Spleen (tissue), 11 donors: ENCODE measurements at regions not wholly inside any gene's neighbourhood (a gene's known extent, or its start where the extent isn't known, plus 50 kb on each side); places are given as distances from the start of the nearest gene placed in this dataset.
"Not testable (repeated sequence)": the region's sequence is repeated elsewhere in the genome, so short reads cannot be mapped to it uniquely, and the experiment has no call there.

Source experiments
- DNase-seq: peaks from one replicate; pipeline ENCODE4 v3.0.0-alpha.2; 2020
- H3K27ac ChIP-seq, 8 donors: fragments of 200-600 bp; sonication (generic) in 7 of 8; 1 replicate in 4 of 8; 2 replicates in 4 of 8; pipeline versions ENCODE4 v1.5.0 to v1.8.0; 2016 to 2021; ENCODE audit warnings: inconsistent platforms in 4 of 8, mild to moderate bottlenecking in 4 of 8, moderate library complexity in 1 of 8
- H3K27me3 ChIP-seq, 7 donors: fragments of 200-600 bp; sonication (generic) in 6 of 7; replicated peaks in 1 of 7; 1 replicate in 4 of 7; 2 replicates in 3 of 7; pipeline versions ENCODE4 v1.5.0 to v1.8.0; 2016 to 2021; ENCODE audit warnings: inconsistent platforms in 3 of 7, mild to moderate bottlenecking in 1 of 7
- H3K36me3 ChIP-seq, 6 donors: fragments of 200-600 bp; sonication (generic) in 5 of 6; 1 replicate in 4 of 6; 2 replicates in 2 of 6; pipeline versions ENCODE4 v1.5.0 to v1.8.0; 2016 to 2021; ENCODE audit warnings: inconsistent platforms in 2 of 6
- H3K4me1 ChIP-seq, 6 donors: fragments of 200-600 bp; sonication (generic) in 5 of 6; 1 replicate in 3 of 6; 2 replicates in 3 of 6; pipeline versions ENCODE4 v1.5.0 to v1.8.0; 2016 to 2021; ENCODE audit warnings: inconsistent platforms in 3 of 6
- H3K4me3 ChIP-seq, 8 donors: fragments of 200-600 bp; sonication (generic) in 7 of 8; 1 replicate in 4 of 8; 2 replicates in 4 of 8; pipeline versions ENCODE4 v1.5.0 to v1.8.0; 2016 to 2021; ENCODE audit warnings: inconsistent platforms in 4 of 8, mild to moderate bottlenecking in 4 of 8, moderate library complexity in 2 of 8
- H3K9me3 ChIP-seq, 8 donors: fragments of 200-600 bp; sonication (generic) in 7 of 8; 1 replicate in 4 of 8; 2 replicates in 4 of 8; pipeline versions ENCODE4 v1.5.0 to v1.8.0; 2016 to 2021; ENCODE audit warnings: inconsistent platforms in 4 of 8
- POLR2A ChIP-seq, 3 donors: fragments of 450-650 bp; IDR thresholded peaks; one replicate each; pipeline ENCODE4 v1.5.1; 2017; ENCODE audit warnings: antibody characterized with exemption in 3 of 3, mild to moderate bottlenecking in 1 of 3
- POLR2AphosphoS5 ChIP-seq, 3 donors: sonication (generic); formaldehyde crosslinking; IDR thresholded peaks; one replicate each; pipeline ENCODE4 v1.5.1; 2017; ENCODE audit warnings: antibody characterized with exemption in 3 of 3
- WGBS, 5 donors: extraction: QIAGEN DNeasy Blood & Tissue Kit in 3 of 5; methylation state at CpG; one replicate each; pipeline versions ENCODE4 v1.1.5 to v1.1.7; 2013 to 2018; 5-methylcytosine and 5-hydroxymethylcytosine counted together
- intact Hi-C: fragments of 100-400 bp; cut with DNase I; formaldehyde crosslinking; loops from one replicate; pipeline ENCODE4 v1.15.0; 2023; ENCODE audit warnings: low total_unique reads
- TF ChIP-seq, protein P1 (sequence below), 11 experiments: fragments of 200-600 bp in 7 of 11; fragments of 450-650 bp in 4 of 11; sonication (generic) in 4 of 11; IDR thresholded peaks in 8 of 11; conservative IDR thresholded peaks in 3 of 11; 1 replicate in 7 of 11; 2 replicates in 4 of 11; pipeline versions ENCODE4 v1.4.0 to v1.8.0; 2016 to 2021; ENCODE audit warnings: antibody characterized with exemption in 11 of 11, inconsistent platforms in 4 of 11, mild to moderate bottlenecking in 1 of 11
- donor health status: healthy with polysubstance abuse.
- donor health status: DM: no; HTN: no; CAD: no; lungs with moderate emphysema.
- donor health status: DM: no; HTN: no; CAD: no.
- donor health status: Bipolar disorder and iron deficiency.
- donor health status: healthy.
- donor health status: DM: no; HTN: no; CAD: no.
- donor health status: DM: yes; HTN: yes; CAD: no.

GRCh38 chr11:12585861-12586260 is 88.4 kb upstream of the TEAD1 start:
- WGBS, 5 donors: 68 to 89% (median 78%) methylated on average over 3 of the region's 3 CpGs
- Histone ChIP-seq H3K36me3 (no peaks in the 10 kb centered on the region), H3K4me3 (no peak overlapping the region), H3K27me3 (no peaks in the 10 kb centered on the region), H3K27ac (no peak overlapping the region), H3K4me1 (peaks cover 0 to 9% (median 0%) of the 10 kb centered on the region in 6 donors), H3K9me3 (no peaks in the 10 kb centered on the region)
- no peak for DNase-seq
- TF ChIP-seq, protein P1, sequence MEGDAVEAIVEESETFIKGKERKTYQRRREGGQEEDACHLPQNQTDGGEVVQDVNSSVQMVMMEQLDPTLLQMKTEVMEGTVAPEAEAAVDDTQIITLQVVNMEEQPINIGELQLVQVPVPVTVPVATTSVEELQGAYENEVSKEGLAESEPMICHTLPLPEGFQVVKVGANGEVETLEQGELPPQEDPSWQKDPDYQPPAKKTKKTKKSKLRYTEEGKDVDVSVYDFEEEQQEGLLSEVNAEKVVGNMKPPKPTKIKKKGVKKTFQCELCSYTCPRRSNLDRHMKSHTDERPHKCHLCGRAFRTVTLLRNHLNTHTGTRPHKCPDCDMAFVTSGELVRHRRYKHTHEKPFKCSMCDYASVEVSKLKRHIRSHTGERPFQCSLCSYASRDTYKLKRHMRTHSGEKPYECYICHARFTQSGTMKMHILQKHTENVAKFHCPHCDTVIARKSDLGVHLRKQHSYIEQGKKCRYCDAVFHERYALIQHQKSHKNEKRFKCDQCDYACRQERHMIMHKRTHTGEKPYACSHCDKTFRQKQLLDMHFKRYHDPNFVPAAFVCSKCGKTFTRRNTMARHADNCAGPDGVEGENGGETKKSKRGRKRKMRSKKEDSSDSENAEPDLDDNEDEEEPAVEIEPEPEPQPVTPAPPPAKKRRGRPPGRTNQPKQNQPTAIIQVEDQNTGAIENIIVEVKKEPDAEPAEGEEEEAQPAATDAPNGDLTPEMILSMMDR (IDR thresholded peaks at IDR 0.05 in 8 of 11, conservative IDR thresholded peaks at IDR 0.05 in 3 of 11): no peak
- TF ChIP-seq POLR2AphosphoS5 (IDR thresholded peaks at IDR 0.05) (no peak), POLR2A (IDR thresholded peaks at IDR 0.05) (no peak)
- intact Hi-C loops: no loop called here

DNA sequence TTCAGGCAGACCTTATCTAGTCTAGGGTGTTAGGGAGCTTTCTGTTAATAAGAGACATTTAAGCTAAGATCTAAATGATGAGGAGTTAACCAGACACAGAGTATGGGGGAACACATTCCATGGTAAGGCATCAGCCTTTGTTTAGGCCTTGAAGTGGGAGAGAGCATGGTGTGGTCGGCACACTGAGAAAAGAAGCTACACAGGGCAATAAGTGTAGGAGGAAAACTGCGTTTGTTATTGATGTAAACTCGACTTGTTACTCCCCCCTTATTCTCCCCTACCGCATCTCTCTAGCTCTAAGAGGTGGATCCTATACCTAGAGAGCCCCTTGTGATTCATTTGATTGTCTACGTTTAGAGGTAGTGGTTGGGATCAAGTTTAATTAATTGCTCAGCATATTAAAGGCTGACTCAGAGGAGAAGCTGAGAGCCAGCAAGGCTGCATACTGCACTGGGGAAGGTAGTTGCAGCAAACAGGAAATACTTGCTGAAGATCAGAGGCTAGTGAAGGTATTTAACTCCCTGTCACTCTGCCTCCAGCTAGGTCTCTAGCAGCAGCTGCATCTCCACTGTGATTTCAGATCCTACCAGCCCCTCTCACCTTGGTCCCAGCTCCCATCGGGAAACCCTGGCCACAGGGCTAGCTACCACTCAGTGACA is 86.8 kb upstream of the TEAD1 start:
- TF ChIP-seq POLR2AphosphoS5 (IDR thresholded peaks at IDR 0.05) (no peak), POLR2A (IDR thresholded peaks at IDR 0.05) (no peak)
- TF ChIP-seq, protein P1 (IDR thresholded peaks at IDR 0.05 in 8 of 11, conservative IDR thresholded peaks at IDR 0.05 in 3 of 11): no peak
- peaks cover 0 to 5% (median 0%) of the 10 kb centered on the region in 6 donors for H3K4me1 ChIP-seq
- H3K27ac ChIP-seq: no peak overlapping the region
- H3K36me3 ChIP-seq: no peaks in the 10 kb centered on the region
- intact Hi-C loops: no loop called here
- 49 to 65% (median 53%) methylated on average over 6 of the region's 6 CpGs for WGBS, 5 donors
- peaks cover 0 to 7% (median 0%) of the 10 kb centered on the region in 7 donors for H3K27me3 ChIP-seq
- no peak for DNase-seq
- H3K9me3 ChIP-seq: no peaks in the 10 kb centered on the region
- no peak overlapping the region for H3K4me3 ChIP-seq

GRCh38 chr11:12591706-12592105 is 82.5 kb upstream of the TEAD1 start:
- no peaks in the 10 kb centered on the region for H3K36me3 ChIP-seq
- no peak overlapping the region for H3K27ac ChIP-seq
- peaks cover 0 to 14% (median 0%) of the 10 kb centered on the region in 7 donors for H3K27me3 ChIP-seq
- intact Hi-C loops: loop anchor here (10.0 kb wide), 1 partner anchor 303 kb away; no protein-coding TSS in a partner anchor
- no peak overlapping the region for H3K4me3 ChIP-seq
- 90 to 95% (median 92%) methylated on average over 4 of the region's 4 CpGs for WGBS, 5 donors
- DNase-seq: no peak
- H3K9me3 ChIP-seq: peaks cover 0 to 7% (median 0%) of the 10 kb centered on the region in 8 donors
- H3K4me1 ChIP-seq: no peaks in the 10 kb centered on the region
- TF ChIP-seq, protein P1 (IDR thresholded peaks at IDR 0.05 in 8 of 11, conservative IDR thresholded peaks at IDR 0.05 in 3 of 11): no peak
- no peak for TF ChIP-seq POLR2A (IDR thresholded peaks at IDR 0.05)
- no peak for TF ChIP-seq POLR2AphosphoS5 (IDR thresholded peaks at IDR 0.05)

- Histone ChIP-seq H3K4me3 (no peak overlapping the region), H3K4me1 (no peaks in the 10 kb centered on the region), H3K9me3 (peaks cover 0 to 7% (median 0%) of the 10 kb centered on the region in 8 donors), H3K27me3 (peaks cover 0 to 14% (median 0%) of the 10 kb centered on the region in 7 donors), H3K27ac (no peak overlapping the region), H3K36me3 (no peaks in the 10 kb centered on the region)
- 84 to 95% (median 92%) methylated on average over 3 of the region's 3 CpGs for WGBS, 5 donors
- intact Hi-C loops: loop anchor here (10.0 kb wide), 1 partner anchor 303 kb away; no protein-coding TSS in a partner anchor
- no peak for DNase-seq
- TF ChIP-seq POLR2A (IDR thresholded peaks at IDR 0.05): no peak
- TF ChIP-seq, protein P1 (IDR thresholded peaks at IDR 0.05 in 8 of 11, conservative IDR thresholded peaks at IDR 0.05 in 3 of 11): no peak
Observed at GRCh38 chr11:12592283-12592682, 81.9 kb upstream of the TEAD1 start.

DNA sequence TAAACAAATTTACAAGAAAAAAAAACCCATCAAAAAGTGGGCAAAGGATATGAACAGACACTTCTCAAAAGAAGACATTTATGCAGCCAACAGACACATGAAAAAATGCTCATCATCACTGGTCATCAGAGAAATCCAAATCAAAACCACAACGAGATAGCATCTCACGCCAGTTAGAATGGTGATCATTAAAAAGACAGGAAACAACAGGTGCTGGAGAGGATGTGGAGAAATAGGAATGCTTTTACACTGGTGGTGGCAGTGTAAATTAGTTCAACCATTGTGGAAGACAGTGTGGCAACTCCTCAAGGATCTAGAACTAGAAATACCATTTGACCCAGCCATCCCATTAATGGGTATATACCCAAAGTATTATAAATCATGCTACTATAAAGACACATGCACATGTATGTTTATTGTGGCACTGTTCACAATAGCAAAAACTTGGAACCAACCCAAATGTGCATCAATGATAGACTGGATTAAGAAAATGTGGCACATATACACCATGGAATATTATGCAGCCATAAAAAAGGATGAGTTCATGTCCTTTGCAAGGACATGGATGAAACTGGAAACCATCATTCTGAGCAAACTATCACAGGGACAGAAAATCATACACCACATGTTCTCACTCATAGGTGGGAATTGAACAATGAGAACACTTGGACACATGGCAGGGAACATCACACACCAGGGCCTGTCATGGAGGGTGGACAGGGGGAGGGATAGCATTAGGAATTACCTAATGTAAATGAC is 79.0 kb upstream of the TEAD1 start:
- not testable (repeated sequence) for H3K36me3 ChIP-seq, H3K9me3 ChIP-seq, H3K4me3 ChIP-seq, H3K27ac ChIP-seq, DNase-seq
- H3K4me1 ChIP-seq: peaks cover 0 to 15% (median 0%) of the 10 kb centered on the region in 6 donors
- 81 to 89% (median 87%) methylated on average over 2 of the region's 2 CpGs for WGBS, 5 donors
- peaks cover 0 to 14% (median 0%) of the 10 kb centered on the region in 7 donors for H3K27me3 ChIP-seq
- intact Hi-C loops: loop anchor here (10.0 kb wide), 1 partner anchor 300 kb away; no protein-coding TSS in a partner anchor
